Liver (tissue), 8 donors: ENCODE measurements at regions not wholly inside any gene's neighbourhood (a gene's known extent, or its start where the extent isn't known, plus 50 kb on each side); places are given as distances from the start of the nearest gene placed in this dataset.

Experiments used
- DNase-seq: peaks from one replicate; pipeline ENCODE4 v3.0.0-alpha.2; 2017; ENCODE audit warnings: low spot score
- H3K27ac ChIP-seq, 2 donors: one replicate each; pipeline ENCODE4 v1.7.0; 2013; ENCODE audit warnings: inconsistent platforms in 2 of 2, low read length in 2 of 2, control low read depth in 1 of 2, low read depth in 1 of 2, mild to moderate bottlenecking in 1 of 2
- H3K27me3 ChIP-seq, 4 donors: one replicate each; pipeline versions ENCODE4 v1.6.1 to v1.7.0; 2013; ENCODE audit warnings: low read length in 3 of 4, inconsistent platforms in 1 of 4, mild to moderate bottlenecking in 1 of 4, moderate library complexity in 1 of 4; ENCODE audit not compliant: control insufficient read depth in 4 of 4, insufficient read depth in 4 of 4
- H3K36me3 ChIP-seq, 4 donors: one replicate each; pipeline versions ENCODE4 v1.6.1 to v1.7.0; 2013; ENCODE audit warnings: low read length in 3 of 4, mild to moderate bottlenecking in 3 of 4, low read depth in 1 of 4, moderate library complexity in 1 of 4; ENCODE audit not compliant: control insufficient read depth in 4 of 4, insufficient read depth in 3 of 4
- H3K4me1 ChIP-seq, 4 donors: one replicate each; pipeline versions ENCODE4 v1.6.1 to v1.7.0; 2013; ENCODE audit warnings: low read length in 3 of 4, mild to moderate bottlenecking in 3 of 4, moderate library complexity in 1 of 4; ENCODE audit not compliant: control insufficient read depth in 4 of 4, insufficient read depth in 4 of 4
- H3K4me3 ChIP-seq, 3 donors: one replicate each; pipeline versions ENCODE4 v1.6.1 to v1.7.0; 2013; ENCODE audit warnings: low read length in 3 of 3, control low read depth in 1 of 3, low read depth in 1 of 3, mild to moderate bottlenecking in 1 of 3
- H3K9ac ChIP-seq, 2 donors: one replicate each; pipeline ENCODE4 v1.7.0; 2013; ENCODE audit warnings: low read length in 2 of 2, mild to moderate bottlenecking in 2 of 2, moderate library complexity in 2 of 2, control low read depth in 1 of 2, low read depth in 1 of 2
- H3K9me3 ChIP-seq, 4 donors: one replicate each; pipeline versions ENCODE4 v1.6.1 to v1.7.0; 2013; ENCODE audit warnings: low read length in 3 of 4; ENCODE audit not compliant: control insufficient read depth in 4 of 4
- ATF3 ChIP-seq: IDR thresholded peaks from 2 replicates; pipeline ENCODE4 v1.6.1; 2016; ENCODE audit warnings: antibody characterized with exemption
- CTCF ChIP-seq: fragments of 150-350 bp; IDR thresholded peaks from 2 replicates; pipeline ENCODE4 v1.5.1; 2017; ENCODE audit warnings: improper control_type of control experiment, low read depth, low read length; ENCODE audit not compliant: missing input control
- EGR1 ChIP-seq, 2 donors: IDR thresholded peaks; 2 replicates each; pipeline ENCODE4 v1.6.1; 2016 to 2018; ENCODE audit warnings: antibody characterized with exemption in 2 of 2, low read depth in 2 of 2
- FOXA1 ChIP-seq: IDR thresholded peaks from 2 replicates; pipeline ENCODE4 v1.6.1; 2016; ENCODE audit warnings: antibody characterized with exemption
- FOXA2 ChIP-seq: IDR thresholded peaks from 2 replicates; pipeline ENCODE4 v1.6.1; 2016; ENCODE audit warnings: antibody characterized with exemption
- GABPA ChIP-seq, 2 donors: IDR thresholded peaks in 1 of 2; conservative IDR thresholded peaks in 1 of 2; 2 replicates each; pipeline ENCODE4 v1.6.1; 2016; ENCODE audit warnings: antibody characterized with exemption in 2 of 2, mild to moderate bottlenecking in 1 of 2, moderate library complexity in 1 of 2
- HNF4A ChIP-seq, 2 donors: conservative IDR thresholded peaks; 2 replicates each; pipeline ENCODE4 v1.6.1; 2016; ENCODE audit warnings: antibody characterized with exemption in 2 of 2, mild to moderate bottlenecking in 2 of 2
- JUND ChIP-seq, 2 donors: IDR thresholded peaks; 2 replicates each; pipeline ENCODE4 v1.6.1; 2016; ENCODE audit warnings: antibody characterized with exemption in 2 of 2
- MAX ChIP-seq: IDR thresholded peaks from 2 replicates; pipeline ENCODE4 v1.6.1; 2016; ENCODE audit warnings: antibody characterized with exemption
- NR2F2 ChIP-seq: IDR thresholded peaks from 2 replicates; pipeline ENCODE4 v1.6.1; 2016; ENCODE audit warnings: antibody characterized with exemption
- RAD21 ChIP-seq, 2 donors: IDR thresholded peaks; 2 replicates each; pipeline ENCODE4 v1.6.1; 2016; ENCODE audit warnings: antibody characterized with exemption in 2 of 2, mild to moderate bottlenecking in 2 of 2
- REST ChIP-seq: IDR thresholded peaks from 2 replicates; pipeline ENCODE4 v1.6.1; 2016; ENCODE audit warnings: antibody characterized with exemption, mild to moderate bottlenecking
- RXRA ChIP-seq, 2 donors: IDR thresholded peaks; 2 replicates each; pipeline ENCODE4 v1.6.1; 2017 to 2018; ENCODE audit warnings: antibody characterized with exemption in 2 of 2, mild to moderate bottlenecking in 1 of 2
- SP1 ChIP-seq: IDR thresholded peaks from 2 replicates; pipeline ENCODE4 v1.6.1; 2018; ENCODE audit warnings: antibody characterized with exemption, mild to moderate bottlenecking
- TAF1 ChIP-seq: conservative IDR thresholded peaks from 2 replicates; pipeline ENCODE4 v1.6.1; 2016; ENCODE audit warnings: antibody characterized with exemption, mild to moderate bottlenecking
- YY1 ChIP-seq: IDR thresholded peaks from 2 replicates; pipeline ENCODE4 v1.6.1; 2016; ENCODE audit warnings: antibody characterized with exemption, mild to moderate bottlenecking
- ZBTB33 ChIP-seq: IDR thresholded peaks from 2 replicates; pipeline ENCODE4 v1.6.1; 2016; ENCODE audit warnings: antibody characterized with exemption
- WGBS: extraction: QIAGEN DNeasy Blood & Tissue Kit; methylation state at CpG from one replicate; pipeline ENCODE4 v1.1.7; 2013; 5-methylcytosine and 5-hydroxymethylcytosine counted together
- donor health status: healthy.
- donor health status: healthy.
- donor health status: healthy.
- donor health status: healthy.
- donor health status: healthy.

GRCh38 chr4:58166490-58166889 is 1056.3 kb upstream of the IGFBP7 start:
- Histone ChIP-seq H3K4me1 (no peaks in the 10 kb centered on the region), H3K27ac (no peak overlapping the region), H3K4me3 (no peak overlapping the region), H3K9me3 (no peaks in the 10 kb centered on the region), H3K9ac (no peak overlapping the region), H3K27me3 (no peaks in the 10 kb centered on the region), H3K36me3 (no peaks in the 10 kb centered on the region)
- DNase-seq, result no peak
- TF ChIP-seq YY1 (no peak), NR2F2 (no peak), SP1 (no peak), GABPA (IDR thresholded peaks at IDR 0.05 in 1 of 2, conservative IDR thresholded peaks at IDR 0.05 in 1 of 2) (no peak), EGR1 (IDR thresholded peaks at IDR 0.05; ENCODE audit: low read depth in 2 of 2) (no peak), RAD21 (IDR thresholded peaks at IDR 0.05) (no peak), ZBTB33 (no peak), JUND (IDR thresholded peaks at IDR 0.05) (no peak), MAX (no peak), REST (no peak), FOXA2 (no peak), CTCF (no peak), ATF3 (no peak), TAF1 (no peak), RXRA (IDR thresholded peaks at IDR 0.05) (no peak), HNF4A (conservative IDR thresholded peaks at IDR 0.05) (no peak)
- 70% methylated on average over 4 of the region's 4 CpGs for WGBS

- no peak overlapping the region for H3K27ac ChIP-seq
- H3K9me3 ChIP-seq, result no peaks in the 10 kb centered on the region
- no peaks in the 10 kb centered on the region for H3K27me3 ChIP-seq
- 49% methylated on average over 2 of the region's 2 CpGs for WGBS
- no peak for TF ChIP-seq CTCF
- no peak for TF ChIP-seq EGR1 (IDR thresholded peaks at IDR 0.05; ENCODE audit: low read depth in 2 of 2)
- TF ChIP-seq RXRA (IDR thresholded peaks at IDR 0.05), result peak in 1 of 2 donors; percentile 12
- no peak for TF ChIP-seq GABPA (IDR thresholded peaks at IDR 0.05 in 1 of 2, conservative IDR thresholded peaks at IDR 0.05 in 1 of 2)
- TF ChIP-seq FOXA1, result no peak
- TF ChIP-seq YY1, result no peak
- no peak for TF ChIP-seq RAD21 (IDR thresholded peaks at IDR 0.05)
- no peaks in the 10 kb centered on the region for H3K4me1 ChIP-seq
- DNase-seq, result no peak
- H3K4me3 ChIP-seq, result no peak overlapping the region
- H3K36me3 ChIP-seq, result no peaks in the 10 kb centered on the region
- no peak overlapping the region for H3K9ac ChIP-seq
Observed at GRCh38 chr4:58163156-58163555, 1053.0 kb upstream of the IGFBP7 start.
